Fibroblast of upper back skin (primary cell): ENCODE measurements at regions not wholly inside any gene's neighbourhood (a gene's known extent, or its start where the extent isn't known, plus 50 kb on each side); places are given as distances from the start of the nearest gene placed in this dataset.
A peak's percentile ranks its signal among the peaks of the same experiment; 100 is the strongest.

Source experiments
- DNase-seq: peaks from one replicate; pipeline ENCODE4 v3.0.0-alpha.2; 2013

DNA sequence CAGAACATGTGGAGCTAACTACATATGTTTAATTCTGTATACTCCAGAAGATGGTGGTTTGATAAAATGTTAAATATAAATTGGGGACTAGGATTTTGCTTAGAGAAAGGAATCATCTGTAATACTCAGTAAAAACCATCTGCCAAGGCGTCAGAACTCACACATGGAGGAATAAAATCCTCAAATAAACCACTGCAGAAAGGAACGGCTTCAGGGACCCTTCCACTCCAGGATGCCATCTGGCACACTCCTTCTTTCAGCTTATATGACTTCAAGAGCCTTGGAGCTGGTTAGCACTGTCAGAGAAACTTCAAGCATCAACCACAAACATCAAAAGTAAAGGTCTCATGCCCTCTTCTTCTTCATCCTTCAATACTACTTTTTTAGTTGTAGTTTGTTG, 360.6 kb downstream of the PLK2 start:
- DNase-seq = no peak

DNA sequence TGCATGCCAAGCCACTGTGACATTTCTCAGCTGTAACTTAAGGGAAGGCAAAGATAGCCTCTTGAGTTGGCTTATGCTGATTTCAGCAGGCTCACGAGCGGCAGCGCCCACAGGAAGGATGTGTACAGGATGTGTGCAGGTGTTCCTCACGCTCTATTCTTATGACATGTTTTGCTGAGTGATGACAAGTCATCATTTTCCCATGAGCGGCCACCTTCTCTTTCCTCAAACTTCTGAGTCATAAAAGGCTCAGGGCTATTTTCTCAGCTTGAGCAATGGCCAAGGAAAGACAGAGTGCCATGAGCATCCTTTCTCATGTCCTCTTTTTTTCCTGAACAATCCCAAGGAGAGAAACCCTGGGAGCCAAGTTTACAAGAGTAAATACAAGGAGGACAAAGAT, 365.9 kb downstream of the PLK2 start:
- DNase-seq = no peak

DNA sequence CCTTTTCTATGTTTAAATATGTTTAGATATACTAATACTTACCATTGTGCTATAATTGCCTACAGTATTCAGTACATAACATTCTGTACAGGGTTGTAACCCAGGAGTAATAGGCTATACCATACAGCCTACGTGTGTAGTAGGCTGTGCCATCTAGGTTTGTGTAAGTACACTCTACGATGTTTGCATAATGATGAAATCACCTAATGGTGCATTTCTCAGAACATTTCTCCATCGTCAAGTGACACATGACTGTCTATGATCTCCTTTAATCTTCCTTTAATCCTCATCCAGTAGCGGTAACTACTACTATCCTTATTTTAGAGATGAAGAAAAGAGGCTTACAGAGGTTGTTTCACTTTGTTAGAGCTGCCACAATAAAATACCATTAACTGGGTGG, 369.2 kb downstream of the PLK2 start:
- DNase-seq = no peak

DNA sequence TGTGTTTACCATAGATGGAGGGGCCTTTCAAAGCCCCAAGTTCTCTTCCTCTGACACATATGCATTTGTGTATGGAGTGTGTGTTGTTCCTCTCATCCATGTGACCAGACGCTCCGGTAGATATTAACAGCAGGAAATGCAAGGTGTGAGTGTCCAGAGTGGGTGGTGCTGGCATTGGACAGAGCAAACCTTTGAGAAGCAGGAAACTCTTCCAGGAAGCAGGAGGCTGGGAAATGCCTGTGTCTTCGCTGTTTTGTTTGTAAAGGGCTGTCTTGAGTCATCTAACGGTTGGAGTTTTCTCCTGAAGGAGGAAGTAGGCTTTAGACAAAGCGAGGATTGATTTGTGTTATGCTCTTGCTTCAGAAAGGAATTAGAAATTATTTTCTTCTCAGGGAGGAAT, 370.9 kb downstream of the PLK2 start:
- no peak for DNase-seq

DNA sequence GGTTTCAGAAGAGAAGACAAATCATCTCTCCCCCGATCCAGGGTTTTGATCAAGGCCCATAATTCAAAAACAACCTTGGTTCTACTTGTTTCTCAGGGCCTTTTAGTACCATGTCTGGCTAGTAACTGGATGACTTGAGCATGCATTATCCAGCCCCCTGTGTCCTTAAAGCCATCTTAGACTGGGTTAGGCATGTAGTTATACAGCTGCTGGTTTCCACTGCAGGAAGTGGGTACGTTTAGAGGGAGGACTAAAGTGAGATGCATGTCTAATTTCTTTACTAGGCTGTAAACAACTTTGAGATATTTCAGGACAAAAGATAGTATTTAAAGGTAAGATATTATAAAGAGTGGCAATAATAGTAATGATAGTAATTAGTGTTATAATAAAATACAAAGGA, 372.0 kb downstream of the PLK2 start:
- DNase-seq = no peak

DNA sequence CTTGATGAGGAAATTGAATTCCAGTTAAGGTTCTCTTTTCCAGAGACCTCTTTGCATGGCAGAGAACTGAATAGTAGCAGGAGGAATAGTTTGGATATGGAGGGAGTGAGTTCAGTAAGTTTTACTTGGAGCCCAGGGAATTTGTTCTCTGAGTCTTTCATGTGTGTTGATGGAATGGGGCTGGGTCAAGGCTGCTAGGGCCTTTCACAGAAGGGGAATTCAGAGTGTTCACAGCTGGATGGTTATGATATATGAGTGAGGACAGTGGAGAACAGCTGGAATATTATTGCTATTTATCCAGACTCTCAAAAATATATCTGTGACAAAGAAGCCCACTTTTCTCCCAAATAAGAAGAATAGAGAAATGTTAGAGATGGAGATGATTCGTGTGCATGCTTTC, 372.8 kb downstream of the PLK2 start:
- no peak for DNase-seq

DNA sequence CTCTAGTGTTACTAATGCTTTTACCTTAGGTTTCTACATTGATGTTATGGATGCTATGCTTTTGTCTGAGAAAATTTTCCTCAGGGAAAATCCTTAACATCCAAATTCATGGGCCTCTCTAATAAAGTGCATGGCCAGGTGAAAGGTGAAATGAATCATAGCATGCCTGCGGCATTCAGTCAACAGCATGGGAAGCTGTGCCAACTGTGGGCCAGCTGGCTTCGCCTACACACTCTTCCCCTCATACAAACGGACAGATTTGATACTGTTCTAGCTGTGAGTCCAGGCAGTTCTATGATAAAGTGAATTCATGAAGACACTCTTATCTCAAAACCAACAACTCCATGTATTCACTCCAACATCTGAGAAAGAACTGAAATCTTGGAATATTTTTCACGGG, 374.1 kb downstream of the PLK2 start:
- no peak for DNase-seq

DNA sequence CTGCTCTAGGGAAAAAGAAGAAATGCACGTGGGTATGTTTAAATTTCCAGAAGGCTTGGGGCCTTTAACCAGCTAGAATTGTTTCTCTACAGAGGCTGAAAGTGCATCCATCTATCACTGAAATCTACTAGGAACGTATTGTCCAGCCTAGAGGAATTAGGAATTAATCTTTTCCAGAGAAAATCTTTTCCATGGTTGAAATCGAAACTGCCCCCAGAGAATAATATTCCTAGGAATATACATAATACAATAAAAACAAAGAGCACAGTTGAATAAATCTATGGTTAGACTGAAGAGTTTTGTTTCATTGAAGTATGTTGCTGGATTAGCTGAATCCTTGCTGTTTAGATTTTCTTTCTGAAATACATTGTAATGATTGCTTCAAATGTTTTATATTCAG, 378.5 kb downstream of the PLK2 start:
- DNase-seq = no peak

DNA sequence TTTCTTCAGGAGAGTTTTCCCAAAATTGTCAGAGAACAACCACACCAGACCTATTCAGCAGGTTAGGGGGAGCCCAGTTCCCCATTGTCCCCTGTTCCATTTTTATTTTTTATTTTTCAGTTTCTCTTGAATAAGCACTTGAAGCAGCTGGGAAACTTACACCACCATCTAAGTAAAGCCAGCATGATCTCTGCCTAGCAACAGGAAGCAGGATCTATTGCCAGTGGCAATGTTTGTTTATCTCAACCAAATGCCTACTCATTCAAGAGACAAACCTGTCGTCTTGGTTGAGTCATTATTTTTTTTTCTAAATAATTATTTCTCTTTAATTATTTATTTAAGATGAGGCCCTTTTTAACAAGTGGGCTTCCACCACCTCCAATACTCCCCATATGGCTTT, 379.3 kb downstream of the PLK2 start:
- DNase-seq = no peak

DNA sequence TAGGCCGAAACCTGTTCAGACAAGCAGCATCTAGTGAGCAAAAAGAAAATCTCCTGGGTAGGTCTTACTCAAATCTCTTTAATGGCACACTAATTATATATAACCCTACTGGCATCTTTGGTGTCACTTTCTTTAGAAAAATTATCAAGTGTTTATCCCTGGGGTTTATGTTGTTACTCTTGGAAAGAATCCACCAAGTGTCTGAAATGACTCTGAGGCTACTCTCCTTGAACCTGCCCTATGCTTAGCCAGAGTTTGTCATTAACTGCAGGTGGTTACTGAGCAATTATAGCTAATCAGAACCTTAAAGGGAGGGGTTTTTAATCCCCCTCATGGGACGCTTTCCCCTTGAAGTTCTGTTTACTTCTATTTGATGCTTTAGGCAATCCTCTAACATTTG, 381.9 kb downstream of the PLK2 start:
- DNase-seq = no peak

DNA sequence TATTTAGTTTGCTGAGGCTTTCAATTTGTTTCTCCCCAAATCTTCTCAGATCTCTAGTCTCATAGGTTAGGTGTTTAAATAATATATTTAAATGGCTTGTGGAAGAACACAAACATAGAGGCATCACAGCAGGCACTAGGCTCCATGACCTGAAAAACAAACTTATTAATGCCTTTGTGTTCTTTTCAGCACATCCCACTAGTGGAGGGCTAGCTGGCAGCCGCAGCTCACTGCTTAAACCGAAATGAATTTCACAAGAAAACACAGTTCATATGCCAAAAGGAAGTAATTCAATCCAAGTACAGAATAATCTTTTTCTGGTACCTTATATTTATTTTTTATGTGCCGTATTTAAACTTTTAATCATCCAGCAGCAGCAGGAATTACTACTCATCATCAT, 382.5 kb downstream of the PLK2 start:
- no peak for DNase-seq

DNA sequence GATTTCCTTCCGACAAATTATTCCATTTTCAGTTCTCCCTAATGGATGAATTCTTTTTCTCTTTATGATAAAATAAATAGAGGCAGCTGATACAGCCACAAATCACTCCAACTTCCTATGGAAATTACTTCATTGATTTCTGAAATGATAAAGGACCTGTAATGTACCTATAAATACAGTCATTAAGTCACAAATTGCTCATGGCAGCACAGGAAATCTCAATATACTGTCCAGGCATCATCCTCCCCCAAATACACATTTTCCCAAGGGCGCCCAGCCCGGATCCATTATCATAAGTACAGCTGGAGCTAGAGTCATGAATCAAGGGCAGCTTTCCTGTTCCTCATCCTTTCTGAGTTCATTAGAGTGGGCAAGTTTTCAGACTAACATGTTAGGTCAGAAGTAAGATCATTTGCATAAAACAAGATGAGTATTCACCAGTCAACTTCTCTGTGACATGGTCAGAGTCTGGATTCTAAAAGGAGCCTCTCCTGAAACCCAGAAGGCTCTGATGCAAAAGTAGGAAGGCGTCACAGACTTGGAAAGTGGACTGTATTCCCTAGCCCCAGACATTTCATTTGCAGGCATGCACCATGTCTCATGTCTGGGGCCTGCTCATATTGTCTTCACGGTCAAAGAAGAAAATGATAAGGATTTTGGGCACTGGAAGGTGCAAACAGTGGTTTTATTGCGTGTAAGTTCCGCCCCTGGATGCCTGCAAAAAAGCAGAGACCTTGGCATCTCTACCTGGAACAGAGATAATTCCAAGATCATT, 383.2 kb downstream of the PLK2 start:
- DNase-seq = no peak

DNA sequence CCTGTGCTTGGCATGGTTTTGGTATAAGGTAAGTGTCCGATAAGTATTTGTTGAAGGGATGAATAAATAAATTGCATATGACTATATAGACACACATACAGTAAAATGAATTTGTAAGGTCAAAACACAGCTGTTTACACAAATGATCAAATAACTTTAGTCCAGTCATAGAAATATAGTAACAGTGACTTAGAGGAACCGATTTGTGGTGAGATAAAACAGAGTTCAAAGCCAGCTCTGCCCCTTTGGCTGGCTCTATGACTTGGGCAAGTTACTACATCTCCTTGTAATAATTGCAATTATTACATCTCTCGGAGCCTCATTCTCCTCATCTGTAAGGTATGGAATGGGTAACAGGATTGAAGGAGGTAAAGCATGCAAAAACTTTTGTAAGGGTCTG, 384.0 kb downstream of the PLK2 start:
- no peak for DNase-seq

DNA sequence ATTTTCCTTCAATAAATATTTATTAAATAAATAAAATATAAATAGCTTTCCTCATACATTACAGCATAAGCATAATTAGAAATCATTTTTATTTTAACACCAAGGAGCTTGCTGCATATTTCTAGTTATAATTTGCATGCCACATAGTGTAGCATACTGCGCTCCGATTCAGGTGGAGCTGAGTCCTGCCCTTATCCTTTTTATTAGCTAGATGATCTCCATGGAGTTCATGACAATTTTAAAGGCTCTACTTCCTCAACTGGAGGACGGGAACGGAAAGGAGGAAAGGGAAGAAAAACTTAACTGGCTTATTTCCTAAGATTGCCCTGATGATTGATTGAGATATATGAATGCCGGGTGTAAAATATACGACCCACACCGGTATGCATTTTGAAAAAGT, 385.2 kb downstream of the PLK2 start:
- DNase-seq = no peak

DNA sequence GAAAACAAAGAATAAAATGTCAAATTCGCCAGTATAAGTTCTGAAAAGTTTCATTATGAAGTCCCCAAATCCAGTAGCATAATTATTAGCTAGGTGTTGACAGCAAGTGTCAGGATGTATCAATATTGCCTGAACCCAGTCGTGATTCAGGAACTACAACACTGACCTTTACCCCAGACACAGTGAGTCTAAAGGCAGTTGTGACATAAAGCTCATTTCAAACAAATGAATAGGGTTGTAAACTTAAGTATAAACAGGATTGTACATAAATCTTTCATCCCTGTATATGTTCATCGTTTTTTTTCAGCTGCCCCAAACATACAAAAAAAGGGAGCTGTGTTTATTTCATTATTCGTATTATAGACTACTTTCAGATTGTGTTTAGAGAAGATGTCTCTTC, 385.7 kb downstream of the PLK2 start:
- no peak for DNase-seq

DNA sequence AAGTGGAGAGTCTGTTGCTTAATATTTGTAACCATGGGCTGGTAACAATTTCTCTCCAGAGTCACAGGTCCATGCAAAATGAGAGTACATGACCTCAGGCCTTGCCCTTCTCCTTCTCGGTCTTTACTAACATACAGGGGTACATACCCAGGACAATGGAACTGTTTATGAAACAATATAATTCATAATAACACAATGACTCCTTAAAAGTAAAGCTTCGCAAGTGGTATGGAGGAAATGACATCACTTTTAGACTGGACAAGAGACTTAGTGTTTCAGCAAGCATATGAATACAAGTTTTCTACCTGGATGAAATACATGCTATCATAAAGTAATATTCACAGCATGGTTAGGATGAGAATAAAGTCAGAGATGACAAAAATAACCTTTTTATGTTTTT, 386.6 kb downstream of the PLK2 start:
- DNase-seq = no peak

DNA sequence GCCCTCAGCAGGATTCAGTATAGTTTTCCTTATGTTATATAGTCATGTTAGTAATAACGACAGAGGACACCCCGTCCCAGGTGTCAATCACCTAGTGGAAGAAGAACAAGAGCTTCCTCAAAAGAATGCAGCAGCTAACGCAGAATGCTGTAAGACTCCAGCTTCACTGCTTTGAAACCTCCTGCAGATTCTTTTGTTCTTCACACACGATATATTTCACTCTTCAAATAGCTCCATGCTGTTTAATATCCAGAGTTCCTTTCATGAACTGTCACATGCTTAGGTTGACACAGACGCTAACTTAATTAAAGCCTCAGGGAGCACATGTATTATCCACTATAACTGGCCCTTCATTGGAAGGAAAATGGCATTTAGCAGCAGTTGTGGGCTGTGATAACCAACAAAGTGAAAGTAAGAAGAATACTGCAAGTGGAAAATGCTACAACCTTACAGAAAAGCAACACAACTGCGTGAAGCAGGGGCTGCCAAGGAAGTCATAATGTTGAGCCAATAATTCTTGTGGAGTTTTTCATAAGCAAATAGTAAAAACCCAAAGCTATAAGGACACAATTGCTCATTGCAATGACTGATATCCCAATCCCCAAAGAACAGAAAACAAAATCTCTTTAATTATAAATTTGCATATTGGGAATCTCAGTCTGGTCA, 387.5 kb downstream of the PLK2 start:
- no peak for DNase-seq

DNA sequence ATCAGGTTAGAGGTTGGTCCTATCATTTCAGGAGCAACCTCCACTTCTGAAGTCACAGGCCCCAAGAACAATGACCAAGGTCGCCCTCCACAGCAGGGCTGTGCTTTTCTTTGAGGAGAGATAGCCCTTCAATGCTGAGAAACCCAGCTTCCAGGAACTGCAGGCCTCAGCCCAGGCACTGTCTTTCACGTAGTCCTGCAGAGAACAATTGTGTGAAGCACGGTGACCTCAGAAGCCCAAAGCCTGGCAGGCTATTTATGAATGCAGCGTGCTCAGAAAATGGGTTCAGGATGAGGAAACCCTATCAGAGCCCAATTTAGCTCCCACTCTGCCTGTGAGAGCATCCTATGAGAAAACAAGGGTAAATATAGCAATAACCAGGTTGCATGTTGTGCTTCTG, 388.3 kb downstream of the PLK2 start:
- no peak for DNase-seq

DNA sequence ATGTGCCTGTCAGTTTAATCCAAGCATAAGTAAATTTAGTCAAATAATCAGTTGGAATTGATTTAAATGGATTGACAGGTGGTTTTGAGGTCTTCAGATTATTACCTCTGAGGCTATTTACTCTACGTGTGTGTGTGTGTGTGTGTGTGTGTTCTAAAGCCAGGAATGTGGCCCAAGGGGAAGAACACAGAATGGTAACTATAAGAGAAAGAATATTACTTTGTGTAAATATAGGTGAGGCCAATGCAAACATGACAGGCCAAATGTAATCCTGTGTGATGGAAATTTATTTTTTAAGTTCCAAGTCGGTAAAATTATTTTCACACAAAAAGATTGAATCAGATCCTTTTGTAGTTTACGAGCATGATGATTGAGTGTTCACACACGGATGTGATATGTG, 390.0 kb downstream of the PLK2 start:
- no peak for DNase-seq

DNA sequence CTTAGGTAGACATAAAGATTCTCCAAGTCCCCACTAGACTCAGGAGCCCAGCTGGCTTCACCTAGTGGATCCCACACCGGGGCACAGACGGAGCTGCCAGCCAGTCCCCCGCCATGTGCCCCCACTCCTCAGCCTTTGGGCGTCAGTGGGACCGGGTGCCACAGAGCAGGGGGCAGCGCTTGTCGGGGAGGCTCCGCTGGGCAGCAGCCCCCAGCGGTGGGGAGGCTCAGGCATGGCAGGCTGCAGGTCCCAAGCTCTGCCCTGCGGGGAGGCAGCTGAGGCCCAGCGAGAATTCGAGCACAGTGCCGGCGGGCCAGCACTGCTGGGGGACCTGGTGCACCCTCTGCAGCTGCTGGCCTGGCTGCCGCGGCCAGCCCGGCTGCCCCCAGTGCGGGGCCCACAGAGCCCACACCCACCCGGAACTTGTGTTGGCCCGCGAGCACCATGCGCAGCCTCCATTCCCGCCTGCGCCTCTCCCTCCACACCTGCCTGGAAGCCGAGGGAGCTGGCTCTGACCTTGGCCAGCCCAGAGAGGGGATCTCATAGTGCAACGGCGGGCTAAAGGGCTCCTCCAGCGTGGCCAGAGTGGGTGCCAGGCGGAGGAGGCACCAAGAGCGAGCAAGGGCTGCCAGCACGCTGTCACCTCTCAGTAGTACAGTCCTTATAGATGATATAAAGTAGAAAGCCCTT, 390.7 kb downstream of the PLK2 start:
- no peak for DNase-seq

DNA sequence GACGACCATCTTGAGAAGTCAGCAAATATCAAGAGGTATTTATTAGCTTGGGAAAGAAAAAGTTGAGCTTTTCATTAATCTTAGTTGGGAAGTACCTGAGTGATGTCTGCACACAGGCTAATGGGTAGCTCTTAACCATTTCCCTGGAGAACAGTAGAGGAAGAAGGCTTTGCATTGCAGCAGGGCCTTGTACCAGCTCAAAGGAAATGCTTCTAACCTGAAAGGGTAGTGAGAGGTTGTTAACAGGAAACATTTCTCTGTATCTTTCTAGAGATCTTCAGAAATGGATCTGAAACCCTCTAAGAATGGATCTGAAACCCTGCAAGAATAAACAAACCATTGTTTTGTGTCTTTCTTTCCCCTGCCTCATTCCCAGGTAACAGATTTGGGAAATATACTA, 393.3 kb downstream of the PLK2 start:
- DNase-seq = no peak

DNA sequence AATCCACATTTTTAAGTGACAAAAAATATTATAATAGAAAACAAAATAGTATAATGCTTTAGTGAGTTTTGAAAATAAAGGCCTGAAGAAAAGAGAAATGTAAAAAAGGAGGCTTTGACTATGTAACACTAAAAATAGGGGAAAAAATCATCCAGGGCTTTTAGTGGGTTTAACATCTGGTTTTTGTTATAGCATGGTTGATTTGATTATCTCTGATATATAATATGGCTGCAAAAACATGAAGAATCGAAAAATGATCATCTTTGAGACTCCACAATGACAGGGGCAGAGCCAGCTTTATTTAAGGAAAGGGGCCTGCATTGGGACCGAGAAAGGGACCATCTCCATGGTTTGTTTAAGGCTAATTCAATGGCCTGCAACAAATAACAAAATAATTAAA, 393.8 kb downstream of the PLK2 start:
- no peak for DNase-seq

DNA sequence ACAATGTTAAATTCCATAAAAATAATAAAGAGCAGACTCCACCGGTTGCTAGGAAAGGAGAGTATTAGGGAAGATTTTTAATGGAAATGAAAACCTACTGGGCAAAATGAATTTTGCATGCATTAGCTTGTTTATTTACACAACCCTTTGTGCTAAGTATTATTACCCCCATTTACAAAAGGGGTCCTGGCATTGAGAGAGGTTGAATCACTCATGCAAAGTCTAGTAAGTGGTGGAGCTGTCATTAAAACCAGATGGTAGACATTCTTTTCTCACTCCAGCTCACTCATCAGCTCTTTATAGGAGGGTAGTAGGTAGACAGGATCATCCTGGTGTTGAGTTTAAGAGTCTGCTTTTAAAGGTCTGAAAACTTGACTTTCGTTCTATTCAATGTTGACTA, 395.1 kb downstream of the PLK2 start:
- DNase-seq = peak; percentile 92

DNA sequence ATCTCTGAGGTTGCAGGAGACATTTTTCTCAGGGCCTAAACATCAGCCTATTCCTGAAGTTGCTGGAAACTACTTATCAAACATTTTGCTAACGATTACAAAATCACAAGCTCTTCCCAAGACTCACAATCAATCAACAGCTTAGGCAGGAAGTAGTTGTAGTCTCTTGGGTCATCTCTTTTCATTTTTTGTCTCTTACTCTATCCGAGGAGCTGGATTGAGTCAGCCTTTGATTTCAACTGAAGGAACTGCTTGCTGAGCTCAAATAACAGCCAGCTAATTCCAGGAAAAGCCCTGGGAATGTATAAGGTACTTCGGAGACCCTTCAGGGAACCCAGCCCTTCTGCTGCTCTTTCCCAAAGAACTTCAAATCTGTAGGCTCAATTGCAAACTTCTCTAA, 398.9 kb downstream of the PLK2 start:
- peak; percentile 85 for DNase-seq
